GM19239 (cell line): ENCODE measurements at regions not wholly inside any gene's neighbourhood (a gene's known extent, or its start where the extent isn't known, plus 50 kb on each side); places are given as distances from the start of the nearest gene placed in this dataset.
"Not testable (repeated sequence)": the region's sequence is repeated elsewhere in the genome, so short reads cannot be mapped to it uniquely, and the experiment has no call there.

Source experiments
- DNase-seq: peaks from one replicate; pipeline ENCODE4 v3.0.0; 2011; ENCODE audit warnings: low spot score; ENCODE audit not compliant: insufficient read length
- FAIRE-seq: peaks from 2 replicates; lab custom pipeline; 2011; peaks lifted over from hg19 to GRCh38; lab: Jason Lieb, UNC

DNA sequence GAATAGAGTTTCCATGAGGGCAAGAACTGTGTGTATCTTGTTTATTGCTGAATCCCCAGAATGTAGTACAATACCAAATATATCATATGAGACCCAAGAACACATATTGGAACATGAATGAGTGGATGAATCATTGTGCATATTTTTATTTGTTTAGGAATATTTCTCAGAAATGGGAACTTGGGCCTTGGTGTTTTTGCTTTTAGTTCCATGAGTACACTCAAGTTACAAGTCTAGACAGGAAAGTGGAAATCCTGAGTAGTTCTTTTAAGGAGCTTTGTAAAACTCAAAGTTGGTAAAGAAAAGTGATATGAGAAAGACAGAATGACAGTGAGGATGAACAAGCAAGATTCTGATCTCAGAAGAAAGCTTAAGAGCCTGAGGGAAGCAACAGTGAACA lies 647.0 kb downstream of the EFNA5 start:
- DNase-seq (no peak), FAIRE-seq (no peak)

- no peak for FAIRE-seq
Measured at GRCh38 chr5:107021575-107021974, 649.2 kb downstream of the EFNA5 start.

GRCh38 chr5:107020626-107021025 lies 650.1 kb downstream of the EFNA5 start:
- DNase-seq: no peak
- no peak for FAIRE-seq

More at GRCh38 chr5:107021575-107021974, 649.2 kb downstream of the EFNA5 start:
- no peak for DNase-seq

DNA sequence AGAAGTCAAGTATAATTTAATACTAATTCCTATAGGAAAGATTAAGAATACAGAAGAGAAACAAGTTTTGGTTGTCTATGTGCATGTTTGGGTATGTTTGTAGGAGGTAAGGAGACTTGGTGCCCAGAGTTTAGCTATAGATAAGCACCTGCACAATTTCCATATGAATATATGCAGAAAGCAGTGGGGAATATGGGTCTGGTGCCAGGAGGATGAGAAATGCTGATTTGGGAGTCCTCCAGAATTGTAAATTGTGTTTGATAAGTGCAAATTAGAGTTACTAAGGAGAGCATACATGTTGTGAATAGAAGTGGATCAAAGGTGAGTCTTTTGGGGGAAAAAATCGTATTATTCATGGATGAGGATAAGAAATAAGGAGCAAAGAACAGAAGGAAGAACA lies 653.1 kb downstream of the EFNA5 start:
- DNase-seq (no peak), FAIRE-seq (no peak)

- FAIRE-seq (no peak), DNase-seq (no peak)
Measured at GRCh38 chr5:107012371-107012770, 658.4 kb downstream of the EFNA5 start.

DNA sequence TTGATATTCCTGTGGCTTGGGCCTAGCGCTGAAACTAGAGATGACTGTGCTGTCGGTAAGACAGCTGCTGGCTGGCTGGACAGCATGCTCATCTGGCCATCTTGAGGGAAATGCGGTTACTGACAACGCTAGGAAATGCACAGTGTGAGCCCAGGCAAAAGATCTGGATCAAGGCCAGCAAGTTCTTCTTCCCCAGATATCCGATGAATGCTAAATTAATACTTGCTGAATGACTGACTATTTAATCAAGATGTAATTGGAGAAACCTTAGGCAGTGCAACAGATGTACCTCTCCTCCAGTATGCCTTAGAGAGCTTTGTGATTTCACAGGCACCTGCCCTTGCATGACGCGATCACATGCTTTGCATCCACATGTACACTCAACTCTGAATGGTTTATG lies 659.1 kb downstream of the EFNA5 start:
- FAIRE-seq: no peak
- DNase-seq: no peak

DNA sequence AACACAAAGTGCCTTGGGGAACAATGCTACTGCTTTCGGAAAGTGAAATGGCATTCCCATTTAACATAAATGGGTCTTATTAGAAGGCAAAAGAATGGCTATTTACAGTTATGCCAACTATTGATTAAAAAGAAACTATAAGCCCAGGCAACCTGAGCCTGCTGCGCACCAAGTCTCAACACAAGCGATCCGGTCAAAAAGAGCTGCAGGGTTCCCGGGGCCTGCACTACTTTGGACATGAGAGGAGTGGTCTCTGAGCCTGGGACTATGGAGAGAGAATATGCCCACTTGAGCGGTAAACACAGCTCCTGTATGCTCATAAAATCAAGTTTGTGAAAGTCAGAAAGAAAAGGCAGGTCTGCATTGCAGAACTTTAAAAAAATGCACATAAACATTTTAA lies 660.7 kb downstream of the EFNA5 start:
- DNase-seq (no peak), FAIRE-seq (no peak)

- DNase-seq (no peak), FAIRE-seq (no peak)
Measured at GRCh38 chr5:107005653-107006052, 665.1 kb downstream of the EFNA5 start.

DNA sequence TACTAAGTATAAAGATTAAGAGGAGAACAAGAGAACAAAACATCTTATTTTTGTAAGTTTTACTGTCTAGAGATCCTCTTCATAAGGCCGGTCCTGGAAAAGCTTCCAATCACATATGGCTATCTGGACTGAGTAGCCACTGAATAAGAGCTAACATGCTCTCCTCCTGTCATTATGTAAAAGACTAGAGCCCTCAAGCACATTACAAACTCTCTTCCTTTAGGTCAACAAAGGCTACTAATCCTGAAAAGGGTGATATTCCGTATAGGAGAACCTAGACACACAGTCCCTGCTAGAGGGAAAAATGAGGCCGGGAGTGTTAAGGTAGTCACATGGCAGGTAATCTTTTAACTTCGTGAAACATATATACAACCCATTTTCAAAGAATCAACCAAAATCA lies 665.6 kb downstream of the EFNA5 start:
- DNase-seq (no peak), FAIRE-seq (no peak)

GRCh38 chr5:107002115-107002514 lies 668.6 kb downstream of the EFNA5 start:
- DNase-seq (no peak), FAIRE-seq (no peak)

- not testable (repeated sequence) for FAIRE-seq
Measured at GRCh38 chr5:106999506-106999905, 671.2 kb downstream of the EFNA5 start.

DNA sequence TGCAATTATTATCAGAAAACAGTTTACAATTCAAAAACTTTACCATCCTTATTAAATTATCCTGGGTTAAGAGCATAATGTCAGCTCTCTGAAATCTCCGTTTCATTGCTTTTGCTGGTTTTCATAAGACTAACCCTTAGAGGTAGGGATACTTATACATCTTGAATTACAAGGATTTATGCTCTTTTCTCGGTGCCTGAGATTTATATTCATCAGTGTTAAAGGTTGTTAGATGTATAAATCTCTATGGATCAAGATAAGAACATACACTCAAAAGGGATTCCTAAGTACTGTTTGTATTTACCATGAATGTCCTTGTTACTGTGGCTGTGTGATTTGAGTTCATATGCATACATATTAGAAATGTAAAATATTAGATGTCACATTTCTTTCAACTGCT lies 684.7 kb downstream of the EFNA5 start:
- DNase-seq: no peak
- FAIRE-seq: no peak

More at GRCh38 chr5:106999506-106999905, 671.2 kb downstream of the EFNA5 start:
- DNase-seq: not testable (repeated sequence)

DNA sequence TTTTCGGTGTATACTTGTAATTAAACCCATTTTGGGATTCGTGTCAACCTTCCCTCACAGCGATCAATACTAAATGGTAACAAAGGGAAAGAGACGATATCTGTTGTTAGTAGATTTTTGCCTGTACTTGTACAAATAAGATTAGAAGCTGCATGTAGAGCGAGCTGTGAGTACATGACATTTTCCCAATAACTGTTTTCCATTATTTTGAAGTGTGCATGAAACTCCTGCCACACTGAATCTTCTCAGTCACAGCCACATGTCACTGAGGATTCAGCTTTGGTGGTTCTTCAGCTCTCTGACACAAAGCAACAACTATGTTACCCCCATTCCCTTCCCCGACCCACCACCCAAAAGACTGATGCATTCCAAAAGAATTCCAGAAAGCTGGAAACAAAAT lies 685.6 kb downstream of the EFNA5 start:
- no peak for DNase-seq

GRCh38 chr5:106979178-106979577 lies 691.6 kb downstream of the EFNA5 start:
- DNase-seq, FAIRE-seq: not testable (repeated sequence)

More for the DNA sequence above, 685.6 kb downstream of the EFNA5 start:
- no peak for FAIRE-seq

GRCh38 chr5:106978582-106979165 lies 692.1 kb downstream of the EFNA5 start:
- not testable (repeated sequence) for DNase-seq, FAIRE-seq

DNA sequence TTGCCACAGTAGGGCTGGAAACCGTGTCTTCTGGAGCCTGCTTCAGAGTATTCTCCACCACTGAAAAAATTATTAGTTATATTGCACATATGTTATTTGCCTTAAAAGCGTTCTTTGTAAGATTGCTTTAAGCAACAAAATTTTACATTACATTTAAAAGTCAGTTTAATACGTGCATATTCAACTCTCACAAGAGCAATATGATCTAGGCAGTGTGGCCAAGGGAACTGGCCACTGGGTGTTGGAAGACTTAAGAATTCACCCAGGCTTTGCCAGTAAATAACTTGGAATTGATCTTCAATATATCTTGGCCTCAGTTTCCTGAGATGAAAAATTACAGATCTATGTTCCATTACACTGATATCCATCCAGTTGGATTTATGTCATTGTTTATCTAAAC lies 694.4 kb downstream of the EFNA5 start:
- FAIRE-seq (no peak), DNase-seq (no peak)

GRCh38 chr5:106974272-106974671 lies 696.5 kb downstream of the EFNA5 start:
- DNase-seq: no peak
- no peak for FAIRE-seq

DNA sequence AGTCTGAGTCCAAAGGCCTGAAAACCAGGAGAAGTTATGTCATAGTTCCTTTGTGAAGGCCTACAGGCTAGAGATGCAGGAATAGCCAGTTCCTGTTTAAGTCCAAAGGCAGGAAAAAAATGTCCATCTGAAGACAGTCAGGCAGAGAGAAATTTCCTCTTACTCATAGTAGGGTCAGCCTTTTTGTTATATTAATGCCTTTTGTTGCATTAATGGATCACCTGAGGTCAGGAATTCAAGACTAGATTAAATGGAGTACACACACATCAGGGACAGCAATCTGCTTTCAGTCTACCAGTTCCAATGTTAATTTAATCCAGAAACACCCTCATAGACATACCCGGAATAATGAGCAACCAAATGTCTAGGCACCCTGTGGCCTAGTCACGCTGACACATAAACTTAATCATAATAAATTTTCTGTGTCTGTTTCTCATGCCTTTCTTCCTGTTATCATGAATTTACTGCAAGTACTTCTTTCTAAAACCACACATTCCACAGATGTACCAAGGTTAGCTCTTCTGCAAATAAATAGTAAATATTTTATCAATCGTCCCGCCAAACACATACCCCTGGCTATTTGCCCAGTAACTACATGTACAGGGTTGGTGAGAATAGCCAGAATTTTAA lies 703.9 kb downstream of the EFNA5 start:
- no peak for FAIRE-seq
- DNase-seq: no peak

DNA sequence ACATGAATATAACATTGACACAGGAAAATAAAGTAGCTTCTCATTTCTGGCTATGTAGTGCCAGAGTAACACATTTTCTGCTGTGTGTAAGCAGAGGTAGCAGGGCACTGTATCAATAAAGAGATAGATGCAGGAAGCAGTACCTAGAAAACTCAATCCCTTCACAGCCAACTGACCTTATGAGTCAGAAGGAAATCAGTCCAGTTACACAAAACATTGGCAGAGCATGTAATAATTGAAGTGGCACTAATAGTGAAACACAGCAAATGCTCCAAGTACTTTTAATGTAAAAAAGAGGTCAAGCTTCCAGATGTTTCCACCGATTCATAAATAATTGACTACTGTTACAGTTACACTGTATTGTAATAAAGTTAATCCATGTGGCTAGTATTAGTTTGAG lies 706.6 kb downstream of the EFNA5 start:
- no peak for DNase-seq
- FAIRE-seq: no peak

DNA sequence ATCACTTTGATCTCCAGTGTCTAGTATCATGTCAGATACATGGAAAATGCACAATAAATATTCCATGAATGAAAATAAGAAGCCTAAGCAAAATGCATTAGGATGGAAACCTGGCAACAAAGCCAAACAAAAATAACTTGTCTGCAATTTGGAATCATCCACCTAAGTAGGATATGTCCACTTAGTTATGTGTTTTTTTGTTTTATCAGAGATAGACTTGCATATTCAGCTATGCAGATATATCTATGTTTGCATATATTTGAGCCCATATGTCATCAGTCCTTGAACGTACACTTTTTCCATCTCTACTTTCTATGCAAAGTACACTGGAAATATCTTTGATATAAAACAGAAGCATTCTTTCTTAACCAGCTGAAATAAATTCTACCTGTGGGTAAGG lies 707.1 kb downstream of the EFNA5 start:
- FAIRE-seq (no peak), DNase-seq (no peak)

GRCh38 chr5:106962464-106963230 lies 708.1 kb downstream of the EFNA5 start:
- no peak for DNase-seq
- no peak for FAIRE-seq
